HCT116 (cell line): ENCODE measurements at regions not wholly inside any gene's neighbourhood (a gene's known extent, or its start where the extent isn't known, plus 50 kb on each side); places are given as distances from the start of the nearest gene placed in this dataset.

Source experiments
- ATAC-seq: fragments of 200-7000 bp; cut with Tn5 transposase; 2 replicates; pipeline ENCODE4 v1.9.1; 2020; ENCODE audit warnings: mild to moderate bottlenecking, moderate library complexity
- BruUV-seq: library from RNA; stranded (reverse); fragments of 400-500 nt; replicated peaks from 2 replicates; lab custom pipeline; 2021; lab: Mats Ljungman, UMichigan
- CTCF ChIA-PET: fragments of 300-600 bp; sonication (Branson Sonifier 250); formaldehyde crosslinking; loops from one replicate; lab custom pipeline; 2021; ENCODE audit warnings: antibody characterized with exemption; lab: Charles Lee
- POLR2A ChIA-PET: fragments of 300-600, 350-600 bp; sonication (Branson Sonifier 250); formaldehyde crosslinking; loops from one replicate; lab custom pipeline; 2021; ENCODE audit warnings: antibody characterized with exemption; lab: Charles Lee
- RAD21 ChIA-PET, 2 experiments: fragments of 300-600 bp; sonication (Branson Sonifier 250); formaldehyde crosslinking; loops; one replicate each; lab custom pipeline; 2023; ENCODE audit warnings: low total read pairs in 2 of 2; ENCODE audit not compliant: uncharacterized antibody in 2 of 2, unreplicated experiment in 2 of 2, low non-redundant PET in 1 of 2; lab: Charles Lee
- DNase-seq: peaks from one replicate; pipeline ENCODE4 v3.0.0-alpha.2; 2010; ENCODE audit warnings: low read depth, low spot score
- H2AFZ ChIP-seq: fragments of 200-600 bp; shearing (Covaris generic), sonication (generic); 2 replicates; pipeline ENCODE4 v1.6.1; 2017; ENCODE audit warnings: low read depth, mixed run types, mixed read lengths, antibody characterized with exemption, low read length; ENCODE audit not compliant: poor library complexity, severe bottlenecking
- H3K27ac ChIP-seq: 2 replicates; pipeline ENCODE4 v1.5.1; 2012; ENCODE audit warnings: low read depth, low read length
- H3K27me3 ChIP-seq: fragments of 200-600 bp; sonication (generic); 2 replicates; pipeline ENCODE4 v1.6.1; 2016; ENCODE audit warnings: mixed run types, low read length, mixed read lengths; ENCODE audit not compliant: insufficient read depth
- H3K36me3 ChIP-seq, 2 experiments: fragments of 200-500 bp in 1 of 2; fragments of 200-600 bp in 1 of 2; sonication (Bioruptor generic) in 1 of 2; sonication (generic) in 1 of 2; 2 replicates each; pipeline versions ENCODE4 v1.5.1 to v1.6.1; 2014 to 2016; ENCODE audit warnings: low read length in 2 of 2, inconsistent platforms in 1 of 2, mixed read lengths in 1 of 2, mixed run types in 1 of 2; ENCODE audit not compliant: insufficient read depth in 2 of 2, control insufficient read depth in 1 of 2
- H3K4me1 ChIP-seq, 2 experiments: fragments of 200-600 bp in 1 of 2; sonication (generic) in 1 of 2; 2 replicates each; pipeline versions ENCODE4 v1.5.1 to v1.6.1; 2012 to 2017; ENCODE audit warnings: low read length in 2 of 2, inconsistent platforms in 1 of 2, mild to moderate bottlenecking in 1 of 2, mixed read lengths in 1 of 2, mixed run types in 1 of 2, moderate library complexity in 1 of 2; ENCODE audit not compliant: insufficient read depth in 2 of 2, control insufficient read depth in 1 of 2
- H3K4me2 ChIP-seq: fragments of 200-600 bp; sonication (generic); 2 replicates; pipeline ENCODE4 v1.6.1; 2017; ENCODE audit warnings: mixed run types, low read length, mixed read lengths
- H3K4me3 ChIP-seq, 2 experiments: fragments of 200-600 bp in 1 of 2; sonication (generic) in 1 of 2; replicated peaks in 1 of 2; 2 replicates each; pipeline ENCODE4 v1.5.1; 2011 to 2016; ENCODE audit warnings: low read length in 2 of 2, control low read depth in 1 of 2, low read depth in 1 of 2, mild to moderate bottlenecking in 1 of 2, mixed read lengths in 1 of 2, mixed run types in 1 of 2
- H3K79me2 ChIP-seq: fragments of 200-600 bp; sonication (generic); 2 replicates; pipeline ENCODE4 v1.6.1; 2017; ENCODE audit warnings: mild to moderate bottlenecking, mixed run types, low read length, moderate library complexity, mixed read lengths; ENCODE audit not compliant: insufficient read depth
- H3K9ac ChIP-seq: fragments of 200-600 bp; sonication (generic); 2 replicates; pipeline ENCODE4 v1.6.1; 2016; ENCODE audit warnings: low read length, mixed read lengths
- H3K9me2 ChIP-seq: fragments of 200-600 bp; sonication (generic), shearing (Covaris generic); 2 replicates; pipeline ENCODE4 v1.6.1; 2017; ENCODE audit warnings: mixed run types, mild to moderate bottlenecking, moderate library complexity; ENCODE audit not compliant: insufficient read depth
- H3K9me3 ChIP-seq, 2 experiments: fragments of 200-500 bp in 1 of 2; fragments of 200-600 bp in 1 of 2; sonication (Bioruptor generic) in 1 of 2; sonication (generic) in 1 of 2; 2 replicates each; pipeline ENCODE4 v1.6.1; 2014 to 2017; ENCODE audit warnings: low read length in 2 of 2, mixed read lengths in 2 of 2, inconsistent platforms in 1 of 2, low read depth in 1 of 2, mild to moderate bottlenecking in 1 of 2, mixed run types in 1 of 2, moderate library complexity in 1 of 2; ENCODE audit not compliant: control insufficient read depth in 1 of 2, insufficient read depth in 1 of 2
- H4K20me1 ChIP-seq: fragments of 200-600 bp; sonication (generic), shearing (Covaris generic); 2 replicates; pipeline ENCODE4 v1.6.1; 2017; ENCODE audit warnings: mixed run types, mild to moderate bottlenecking, moderate library complexity; ENCODE audit not compliant: insufficient read depth
- CBX3 ChIP-seq: IDR thresholded peaks from 2 replicates; pipeline ENCODE4 v1.6.1; 2012; ENCODE audit warnings: low read depth
- ELF1 ChIP-seq: IDR thresholded peaks from 2 replicates; pipeline ENCODE4 v1.6.1; 2012; ENCODE audit warnings: low read depth, borderline replicate concordance
- EZH2 ChIP-seq: fragments of 200-600 bp; sonication (generic); IDR thresholded peaks from 2 replicates; pipeline ENCODE4 v1.6.1; 2017; ENCODE audit warnings: antibody characterized with exemption, mixed run types
- EZH2phosphoT487 ChIP-seq: fragments of 200-600 bp; IDR thresholded peaks from 2 replicates; pipeline ENCODE4 v1.6.1; 2018; ENCODE audit warnings: antibody characterized with exemption, borderline replicate concordance
- POLR2A ChIP-seq: IDR thresholded peaks from 2 replicates; pipeline ENCODE4 v1.7.0; 2011; ENCODE audit warnings: borderline replicate concordance; ENCODE audit not compliant: insufficient read depth, insufficient read length; ENCODE audit errors: extremely low read depth
- POLR2AphosphoS5 ChIP-seq: IDR thresholded peaks from 2 replicates; pipeline ENCODE4 v1.6.1; 2011; ENCODE audit warnings: mild to moderate bottlenecking, low read depth, low read length, moderate library complexity
- RAD21 ChIP-seq: IDR thresholded peaks from 2 replicates; pipeline ENCODE4 v1.6.1; 2012; ENCODE audit warnings: low read depth, mild to moderate bottlenecking
- SP1 ChIP-seq: IDR thresholded peaks from 2 replicates; pipeline ENCODE4 v1.6.1; 2012; ENCODE audit warnings: low read depth
- SRF ChIP-seq: IDR thresholded peaks from 2 replicates; pipeline ENCODE4 v1.6.1; 2012; ENCODE audit warnings: low read depth
- TCF7L2 ChIP-seq: IDR thresholded peaks from 2 replicates; pipeline ENCODE4 v1.7.0; 2011; ENCODE audit warnings: borderline replicate concordance, inconsistent platforms; ENCODE audit not compliant: insufficient read depth, insufficient read length; ENCODE audit errors: extremely low read depth
- ZFX ChIP-seq: fragments of 450-650 bp; IDR thresholded peaks from 2 replicates; pipeline ENCODE4 v1.6.1; 2017
- ZNF274 ChIP-seq: fragments of 200-500 bp; sonication (Bioruptor generic); IDR thresholded peaks from 2 replicates; pipeline ENCODE4 v1.6.1; 2014; ENCODE audit warnings: mild to moderate bottlenecking, low read depth, low read length, inconsistent platforms
- intact Hi-C: fragments of 100-400 bp; cut with micrococcal nuclease; formaldehyde crosslinking; loops from 2 replicates; pipeline ENCODE4 v1.10.0; 2022
- TF ChIP-seq, protein P1 (sequence below), 3 experiments: fragments of 200-600 bp in 1 of 3; sonication (generic) in 1 of 3; IDR thresholded peaks in 2 of 3; conservative IDR thresholded peaks in 1 of 3; 2 replicates each; pipeline ENCODE4 v1.5.1; 2012 to 2017; ENCODE audit warnings: low read depth in 2 of 3, low read length in 2 of 3, antibody characterized with exemption in 1 of 3, borderline replicate concordance in 1 of 3, control low read depth in 1 of 3, mild to moderate bottlenecking in 1 of 3, mixed read lengths in 1 of 3, mixed run types in 1 of 3, moderate library complexity in 1 of 3; ENCODE audit not compliant: insufficient read depth in 1 of 3
- TF ChIP-seq, protein P2 (sequence below): IDR thresholded peaks from 2 replicates; pipeline ENCODE4 v1.6.1; 2012
- TF ChIP-seq, protein P3 (sequence below): IDR thresholded peaks from 2 replicates; pipeline ENCODE4 v1.6.1; 2011; ENCODE audit warnings: mild to moderate bottlenecking, low read length, moderate library complexity; ENCODE audit not compliant: insufficient replicate concordance; ENCODE audit errors: extremely low read depth

DNA sequence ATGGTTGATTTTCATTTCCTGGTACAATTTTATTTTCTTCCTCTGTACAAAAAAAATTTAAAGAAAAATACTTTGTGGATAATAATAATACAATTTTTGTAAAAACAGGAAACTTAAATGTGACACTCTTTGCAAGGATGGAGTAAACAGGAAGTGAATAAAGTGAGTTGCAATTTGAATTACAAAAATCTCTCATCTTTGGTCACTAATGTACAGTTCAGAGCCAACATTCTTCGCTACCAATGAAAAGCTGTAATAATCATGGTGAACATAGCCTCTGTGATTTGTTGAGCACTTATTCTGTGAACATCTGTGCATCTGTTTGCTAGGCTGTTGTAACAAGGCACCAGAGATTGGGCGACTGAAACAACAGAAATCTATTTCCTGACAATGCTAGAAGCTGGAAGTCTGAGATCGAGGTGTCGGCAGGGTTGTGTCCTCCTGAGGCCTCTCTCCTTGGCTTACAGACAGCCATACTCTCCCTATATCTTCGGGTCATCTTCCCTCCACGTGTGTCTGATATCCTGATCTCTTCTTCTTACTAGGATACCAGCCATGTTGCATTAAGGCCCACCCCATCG lies 295.3 kb upstream of the KLF6 start:
- no peak for ATAC-seq
- Histone ChIP-seq H4K20me1 (no peaks in the 10 kb centered on the region), H2AFZ (no peak overlapping the region), H3K27me3 (no peaks in the 10 kb centered on the region), H3K27ac (no peak overlapping the region), H3K79me2 (no peaks in the 10 kb centered on the region), H3K4me3 (no peak overlapping the region), H3K36me3 (no peaks in the 10 kb centered on the region), H3K9me3 (no peaks in the 10 kb centered on the region), H3K4me2 (no peak overlapping the region), H3K9me2 (no peaks in the 10 kb centered on the region), H3K9ac (no peak overlapping the region), H3K4me1 (no peaks in the 10 kb centered on the region)
- ChIA-PET RAD21 (no interaction called here), POLR2A (no interaction called here), CTCF (no interaction called here)
- no TSS peak for BruUV-seq
- intact Hi-C loops, result no loop called here
- no peak for DNase-seq
- TF ChIP-seq RAD21 (no peak), ZFX (no peak), SRF (no peak), ZNF274 (no peak), POLR2A (no peak), EZH2 (no peak), EZH2phosphoT487 (no peak), CBX3 (no peak), TCF7L2 (no peak), POLR2AphosphoS5 (no peak), SP1 (no peak), ELF1 (no peak)
- TF ChIP-seq, protein P1, sequence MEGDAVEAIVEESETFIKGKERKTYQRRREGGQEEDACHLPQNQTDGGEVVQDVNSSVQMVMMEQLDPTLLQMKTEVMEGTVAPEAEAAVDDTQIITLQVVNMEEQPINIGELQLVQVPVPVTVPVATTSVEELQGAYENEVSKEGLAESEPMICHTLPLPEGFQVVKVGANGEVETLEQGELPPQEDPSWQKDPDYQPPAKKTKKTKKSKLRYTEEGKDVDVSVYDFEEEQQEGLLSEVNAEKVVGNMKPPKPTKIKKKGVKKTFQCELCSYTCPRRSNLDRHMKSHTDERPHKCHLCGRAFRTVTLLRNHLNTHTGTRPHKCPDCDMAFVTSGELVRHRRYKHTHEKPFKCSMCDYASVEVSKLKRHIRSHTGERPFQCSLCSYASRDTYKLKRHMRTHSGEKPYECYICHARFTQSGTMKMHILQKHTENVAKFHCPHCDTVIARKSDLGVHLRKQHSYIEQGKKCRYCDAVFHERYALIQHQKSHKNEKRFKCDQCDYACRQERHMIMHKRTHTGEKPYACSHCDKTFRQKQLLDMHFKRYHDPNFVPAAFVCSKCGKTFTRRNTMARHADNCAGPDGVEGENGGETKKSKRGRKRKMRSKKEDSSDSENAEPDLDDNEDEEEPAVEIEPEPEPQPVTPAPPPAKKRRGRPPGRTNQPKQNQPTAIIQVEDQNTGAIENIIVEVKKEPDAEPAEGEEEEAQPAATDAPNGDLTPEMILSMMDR (IDR thresholded peaks at IDR 0.05 in 2 of 3, conservative IDR thresholded peaks at IDR 0.05 in 1 of 3; ENCODE audit: borderline replicate concordance in 1 of 3, insufficient read depth in 1 of 3, low read depth in 2 of 3, low read length in 2 of 3), result no peak
- TF ChIP-seq, protein P2, sequence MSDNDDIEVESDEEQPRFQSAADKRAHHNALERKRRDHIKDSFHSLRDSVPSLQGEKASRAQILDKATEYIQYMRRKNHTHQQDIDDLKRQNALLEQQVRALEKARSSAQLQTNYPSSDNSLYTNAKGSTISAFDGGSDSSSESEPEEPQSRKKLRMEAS, result no peak
- TF ChIP-seq, protein P3, sequence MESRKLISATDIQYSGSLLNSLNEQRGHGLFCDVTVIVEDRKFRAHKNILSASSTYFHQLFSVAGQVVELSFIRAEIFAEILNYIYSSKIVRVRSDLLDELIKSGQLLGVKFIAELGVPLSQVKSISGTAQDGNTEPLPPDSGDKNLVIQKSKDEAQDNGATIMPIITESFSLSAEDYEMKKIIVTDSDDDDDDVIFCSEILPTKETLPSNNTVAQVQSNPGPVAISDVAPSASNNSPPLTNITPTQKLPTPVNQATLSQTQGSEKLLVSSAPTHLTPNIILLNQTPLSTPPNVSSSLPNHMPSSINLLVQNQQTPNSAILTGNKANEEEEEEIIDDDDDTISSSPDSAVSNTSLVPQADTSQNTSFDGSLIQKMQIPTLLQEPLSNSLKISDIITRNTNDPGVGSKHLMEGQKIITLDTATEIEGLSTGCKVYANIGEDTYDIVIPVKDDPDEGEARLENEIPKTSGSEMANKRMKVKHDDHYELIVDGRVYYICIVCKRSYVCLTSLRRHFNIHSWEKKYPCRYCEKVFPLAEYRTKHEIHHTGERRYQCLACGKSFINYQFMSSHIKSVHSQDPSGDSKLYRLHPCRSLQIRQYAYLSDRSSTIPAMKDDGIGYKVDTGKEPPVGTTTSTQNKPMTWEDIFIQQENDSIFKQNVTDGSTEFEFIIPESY, result no peak
